K562 (cell line): ENCODE measurements at regions not wholly inside any gene's neighbourhood (a gene's known extent, or its start where the extent isn't known, plus 50 kb on each side); places are given as distances from the start of the nearest gene placed in this dataset.

ENCODE experiments used
- ATAC-seq: fragments of 200-7000 bp; cut with Tn5 transposase; 3 replicates; pipeline ENCODE4 v1.9.1; 2020; ENCODE audit warnings: moderate library complexity
- BruUV-seq: library from RNA; stranded (reverse); fragments of 400-500 nt; replicated peaks from 2 replicates; lab custom pipeline; 2021; lab: Mats Ljungman, UMichigan
- CTCF ChIA-PET: fragments of 300-600 bp; formaldehyde crosslinking; extraction: SDS; loops from one replicate; lab custom pipeline; 2021; ENCODE audit warnings: low intra/inter-chr PET ratio; lab: Yijun Ruan, JAX
- POLR2A ChIA-PET: fragments of 300-600, 350-650 bp; sonication (Branson Sonifier 250); formaldehyde crosslinking; extraction: SDS; loops from one replicate; lab custom pipeline; 2021; ENCODE audit warnings: antibody characterized with exemption, inconsistent platforms; lab: Yijun Ruan, JAX
- DNase-seq, 4 experiments: peaks; one replicate each; pipeline versions ENCODE4 v3.0.0 to v3.0.0-alpha.2; 2011 to 2018; ENCODE audit warnings: low spot score in 3 of 4, mixed read lengths in 3 of 4; ENCODE audit errors: extremely low read depth in 1 of 4
- FAIRE-seq: peaks from 2 replicates; lab custom pipeline; 2011; peaks lifted over from hg19 to GRCh38; lab: Jason Lieb, UNC
- H2AFZ ChIP-seq: 2 replicates; pipeline ENCODE4 v1.6.0; 2011; ENCODE audit warnings: low read depth, low read length, control low read depth, inconsistent platforms
- H3K27ac ChIP-seq: fragments of 200-600 bp; 3 replicates; pipeline ENCODE4 v1.8.0; 2011; ENCODE audit warnings: low read depth, mild to moderate bottlenecking, control low read depth, inconsistent platforms, low read length, moderate library complexity, mixed read lengths; ENCODE audit errors: extremely low read depth
- H3K27me3 ChIP-seq, 2 experiments: fragments of 300-600 bp in 1 of 2; 2 replicates in 1 of 2; 3 replicates in 1 of 2; pipeline versions ENCODE4 v1.6.0 to v1.8.0; 2011; ENCODE audit warnings: inconsistent platforms in 2 of 2, low read length in 2 of 2, mild to moderate bottlenecking in 1 of 2, mixed read lengths in 1 of 2, moderate library complexity in 1 of 2; ENCODE audit not compliant: control insufficient read depth in 2 of 2, insufficient read depth in 2 of 2
- H3K36me3 ChIP-seq: fragments of 300-600 bp; 3 replicates; pipeline ENCODE4 v1.8.0; 2011; ENCODE audit warnings: mild to moderate bottlenecking, low read length, inconsistent platforms; ENCODE audit not compliant: control insufficient read depth, insufficient read depth
- H3K4me1 ChIP-seq, 2 experiments: fragments of 200-600 bp in 1 of 2; replicated peaks in 1 of 2; 2 replicates in 1 of 2; 3 replicates in 1 of 2; pipeline versions ENCODE4 v1.5.1 to v1.8.0; 2011; ENCODE audit warnings: inconsistent platforms in 2 of 2, low read length in 2 of 2, mild to moderate bottlenecking in 1 of 2, mixed read lengths in 1 of 2, moderate library complexity in 1 of 2; ENCODE audit not compliant: control insufficient read depth in 2 of 2, insufficient read depth in 2 of 2
- H3K4me2 ChIP-seq: 2 replicates; pipeline ENCODE4 v1.6.1; 2011; ENCODE audit warnings: low read length, control low read depth, inconsistent platforms, mixed read lengths; ENCODE audit not compliant: insufficient read depth
- H3K4me3 ChIP-seq: fragments of 200-600 bp; sonication (generic), shearing (Covaris generic); 2 replicates; pipeline ENCODE4 v1.5.1; 2016; ENCODE audit warnings: control low read depth, inconsistent platforms
- H3K79me2 ChIP-seq: fragments of 200-600 bp; 3 replicates; pipeline ENCODE4 v1.8.0; 2011; ENCODE audit warnings: low read length, inconsistent platforms; ENCODE audit not compliant: control insufficient read depth, insufficient read depth
- H3K9ac ChIP-seq, 2 experiments: 2 replicates each; pipeline versions ENCODE4 v1.6.0 to v1.6.1; 2011; ENCODE audit warnings: low read depth in 2 of 2, low read length in 2 of 2, control low read depth in 1 of 2, inconsistent platforms in 1 of 2, mild to moderate bottlenecking in 1 of 2, mixed read lengths in 1 of 2; ENCODE audit not compliant: insufficient read depth in 1 of 2
- H3K9me1 ChIP-seq: one replicate; pipeline ENCODE4 v1.6.0; 2011; ENCODE audit warnings: inconsistent platforms, mild to moderate bottlenecking, low read length, moderate library complexity; ENCODE audit not compliant: control insufficient read depth, insufficient read depth
- H3K9me3 ChIP-seq: replicated peaks from 2 replicates; pipeline ENCODE4 v1.5.1; 2011; ENCODE audit warnings: low read depth, low read length, inconsistent platforms; ENCODE audit not compliant: control insufficient read depth, insufficient read depth
- H4K20me1 ChIP-seq: replicated peaks from 2 replicates; pipeline ENCODE4 v1.6.1; 2011; ENCODE audit warnings: low read length, inconsistent platforms, mixed read lengths; ENCODE audit not compliant: control insufficient read depth, insufficient read depth
- HNRNPL ChIP-seq: fragments of 200-400 bp; formaldehyde crosslinking; IDR thresholded peaks from 2 replicates; pipeline ENCODE4 v1.6.1; 2017; ENCODE audit warnings: low read depth, mild to moderate bottlenecking, low read length
- TEAD1 ChIP-seq, 2 experiments: fragments of 450-650 bp in 1 of 2; sonication (generic) in 1 of 2; formaldehyde crosslinking; IDR thresholded peaks; 2 replicates each; pipeline versions ENCODE4 v1.4.0 to v1.8.0; 2020 to 2022; ENCODE audit warnings: mild to moderate bottlenecking in 2 of 2, missing genetic modification reagents in 1 of 2
- ZNF551 ChIP-seq: fragments of 250-450 bp; sonication (Bioruptor Pico); IDR thresholded peaks from 2 replicates; pipeline ENCODE4 v1.5.0; 2021; ENCODE audit warnings: mild to moderate bottlenecking, moderate library complexity
- WGBS: fragments of 100-300 bp; shearing (Covaris generic); methylation state at CpG from one replicate; pipeline ENCODE4 v1.1.6; 2016; ENCODE audit warnings: low coverage, mixed read lengths; ENCODE audit not compliant: insufficient coverage; ENCODE audit errors: missing lambda C conversion rate; 5-methylcytosine and 5-hydroxymethylcytosine counted together
- in situ Hi-C: fragments of 300-500 bp; cut with MboI; formaldehyde crosslinking; loops from 4 replicates; pipeline ENCODE4 v1.15.0; 2018; ENCODE audit warnings: inconsistent platforms, mixed read lengths
- intact Hi-C: fragments of 100-400 bp; cut with micrococcal nuclease; formaldehyde crosslinking; loops from 2 replicates; pipeline ENCODE4 v1.14.2; 2022

GRCh38 chr2:209086761-209087160, 337.1 kb upstream of the MAP2 start:
- Histone ChIP-seq H3K9ac (no peak overlapping the region), H3K4me3 (no peak overlapping the region), H3K27ac (no peak overlapping the region), H3K9me3 (no peaks in the 10 kb centered on the region), H3K4me2 (no peak overlapping the region), H3K79me2 (no peaks in the 10 kb centered on the region), H3K27me3 (no peaks in the 10 kb centered on the region), H3K4me1 (no peaks in the 10 kb centered on the region), H3K9me1 (no peaks in the 10 kb centered on the region), H2AFZ (no peak overlapping the region), H3K36me3 (no peaks in the 10 kb centered on the region), H4K20me1 (no peaks in the 10 kb centered on the region)
- 3% methylated on average over 3 of the region's 3 CpGs for WGBS
- POLR2A ChIA-PET: interaction anchor here (0.7 kb wide), 1 partner anchor 151 kb away, joined by 3 read pairs; no protein-coding TSS in a partner anchor
- FAIRE-seq: no peak
- no peak for TF ChIP-seq HNRNPL
- TF ChIP-seq TEAD1 (CRISPR knock-in tag; IDR thresholded peaks at IDR 0.05): 0 out of 4 replicates have a peak, but pooled peaks of 1 of the 2 experiments have one; percentile 49
- CTCF ChIA-PET: no interaction called here
- BruUV-seq: no TSS peak
- ATAC-seq: no peak
- in situ Hi-C loops: no loop called here
- intact Hi-C loops: no loop called here
- no peak for DNase-seq

DNA sequence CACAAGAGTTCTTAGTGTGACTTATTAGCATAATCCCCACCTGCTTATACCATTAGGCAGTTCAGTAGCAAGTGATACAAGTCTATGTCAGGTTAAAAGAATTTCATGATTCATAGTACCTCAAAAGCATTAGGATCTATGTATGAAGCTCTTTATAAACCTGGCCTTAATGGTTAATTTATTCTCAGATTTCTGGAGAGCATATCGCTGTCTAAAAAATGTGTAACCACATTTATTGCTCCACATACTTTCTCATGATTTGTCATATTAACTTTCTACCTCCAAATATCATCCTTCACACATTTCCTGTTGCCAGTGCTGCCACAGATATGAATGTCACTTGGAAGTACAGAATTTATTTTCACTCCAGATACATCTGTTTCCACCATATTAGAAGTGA, 332.8 kb upstream of the MAP2 start:
- Histone ChIP-seq H3K9ac (no peak overlapping the region), H3K9me1 (no peaks in the 10 kb centered on the region), H3K27ac (no peak overlapping the region), H3K4me1 (no peaks in the 10 kb centered on the region), H3K27me3 (no peaks in the 10 kb centered on the region), H4K20me1 (no peaks in the 10 kb centered on the region), H3K79me2 (no peaks in the 10 kb centered on the region), H3K4me2 (no peak overlapping the region), H3K36me3 (no peaks in the 10 kb centered on the region), H3K4me3 (no peak overlapping the region), H2AFZ (no peak overlapping the region), H3K9me3 (no peaks in the 10 kb centered on the region)
- TF ChIP-seq ZNF551 (CRISPR knock-in tag): no peak
- ChIA-PET POLR2A (no interaction called here), CTCF (no interaction called here)
- ATAC-seq (no peak), FAIRE-seq (no peak), DNase-seq (no peak)
- no TSS peak for BruUV-seq
- intact Hi-C loops: no loop called here
- WGBS: 0% methylated on average over 1 of the region's 1 CpG
- in situ Hi-C loops: no loop called here
